Upper lobe of left lung (tissue), 4 donors: ENCODE measurements at regions not wholly inside any gene's neighbourhood (a gene's known extent, or its start where the extent isn't known, plus 50 kb on each side); places are given as distances from the start of the nearest gene placed in this dataset.

Experiments used
- POLR2A ChIP-seq, 4 donors: fragments of 450-650 bp; IDR thresholded peaks; one replicate each; pipeline ENCODE4 v1.5.1; 2016 to 2017; ENCODE audit warnings: antibody characterized with exemption in 4 of 4, mild to moderate bottlenecking in 2 of 4
- TF ChIP-seq, protein P1 (sequence below), 6 experiments: fragments of 450-650 bp in 4 of 6; fragments of 200-600 bp in 2 of 6; sonication (generic) in 2 of 6; IDR thresholded peaks; one replicate each; pipeline ENCODE4 v1.5.1; 2016 to 2019; ENCODE audit warnings: antibody characterized with exemption in 6 of 6

DNA sequence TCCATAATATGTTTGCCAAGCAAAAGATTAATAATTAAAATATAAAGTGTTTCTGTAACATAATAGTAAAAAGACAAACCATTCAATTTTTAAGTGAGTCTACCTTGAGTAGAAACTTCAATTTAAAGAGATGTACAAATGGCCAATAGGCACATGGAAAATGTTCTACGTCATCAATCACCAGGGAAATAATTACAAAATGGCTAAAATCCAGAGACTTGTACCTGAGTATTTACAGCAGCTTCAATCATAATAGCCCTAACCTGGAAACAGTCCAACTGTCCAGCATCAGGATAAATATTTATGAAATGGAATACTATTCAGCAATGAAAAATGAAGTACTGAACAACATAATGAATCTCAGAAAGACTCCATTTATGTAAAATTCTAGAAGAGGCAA, 95.5 kb upstream of the FAR2 start:
- TF ChIP-seq, protein P1, sequence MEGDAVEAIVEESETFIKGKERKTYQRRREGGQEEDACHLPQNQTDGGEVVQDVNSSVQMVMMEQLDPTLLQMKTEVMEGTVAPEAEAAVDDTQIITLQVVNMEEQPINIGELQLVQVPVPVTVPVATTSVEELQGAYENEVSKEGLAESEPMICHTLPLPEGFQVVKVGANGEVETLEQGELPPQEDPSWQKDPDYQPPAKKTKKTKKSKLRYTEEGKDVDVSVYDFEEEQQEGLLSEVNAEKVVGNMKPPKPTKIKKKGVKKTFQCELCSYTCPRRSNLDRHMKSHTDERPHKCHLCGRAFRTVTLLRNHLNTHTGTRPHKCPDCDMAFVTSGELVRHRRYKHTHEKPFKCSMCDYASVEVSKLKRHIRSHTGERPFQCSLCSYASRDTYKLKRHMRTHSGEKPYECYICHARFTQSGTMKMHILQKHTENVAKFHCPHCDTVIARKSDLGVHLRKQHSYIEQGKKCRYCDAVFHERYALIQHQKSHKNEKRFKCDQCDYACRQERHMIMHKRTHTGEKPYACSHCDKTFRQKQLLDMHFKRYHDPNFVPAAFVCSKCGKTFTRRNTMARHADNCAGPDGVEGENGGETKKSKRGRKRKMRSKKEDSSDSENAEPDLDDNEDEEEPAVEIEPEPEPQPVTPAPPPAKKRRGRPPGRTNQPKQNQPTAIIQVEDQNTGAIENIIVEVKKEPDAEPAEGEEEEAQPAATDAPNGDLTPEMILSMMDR (IDR thresholded peaks at IDR 0.05): no peak
- TF ChIP-seq POLR2A (IDR thresholded peaks at IDR 0.05): no peak
